Endothelial cell of umbilical vein (primary cell): ENCODE measurements at regions not wholly inside any gene's neighbourhood (a gene's known extent, or its start where the extent isn't known, plus 50 kb on each side); places are given as distances from the start of the nearest gene placed in this dataset.

Experiments used
- BruUV-seq: library from RNA; stranded (reverse); fragments of 400-500 nt; replicated peaks from 2 replicates; lab custom pipeline; 2021; lab: Mats Ljungman, UMichigan
- CTCF ChIA-PET: fragments of 300-600, 350-600 bp; sonication (Branson Sonifier 250); formaldehyde crosslinking; loops from one replicate; lab custom pipeline; 2021; ENCODE audit warnings: antibody characterized with exemption, inconsistent platforms; lab: Charles Lee
- POLR2A ChIA-PET: fragments of 300-600, 350-600 bp; sonication (Branson Sonifier 250); formaldehyde crosslinking; loops from one replicate; lab custom pipeline; 2021; ENCODE audit warnings: antibody characterized with exemption, inconsistent platforms; lab: Charles Lee
- DNase-seq: peaks from one replicate; pipeline ENCODE4 v3.0.0-alpha.2; 2011; ENCODE audit warnings: low read depth, low spot score
- FAIRE-seq: peaks from 2 replicates; lab custom pipeline; 2011; peaks lifted over from hg19 to GRCh38; lab: Jason Lieb, UNC
- H2AFZ ChIP-seq: 2 replicates; pipeline ENCODE4 v1.6.0; 2012; ENCODE audit warnings: low read depth, low read length, control low read depth, inconsistent platforms
- H3K27ac ChIP-seq: 2 replicates; pipeline ENCODE4 v1.5.1; 2011; ENCODE audit warnings: low read depth, mild to moderate bottlenecking, control low read depth, low read length, moderate library complexity; ENCODE audit not compliant: insufficient read depth
- H3K27me3 ChIP-seq, 2 experiments: 2 replicates each; pipeline versions ENCODE4 v1.6.0 to v1.6.1; 2011; ENCODE audit warnings: low read length in 2 of 2, mixed read lengths in 1 of 2; ENCODE audit not compliant: control insufficient read depth in 2 of 2, insufficient read depth in 2 of 2
- H3K36me3 ChIP-seq, 2 experiments: 2 replicates in 1 of 2; 3 replicates in 1 of 2; pipeline ENCODE4 v1.5.1; 2011; ENCODE audit warnings: low read length in 2 of 2, mild to moderate bottlenecking in 1 of 2, moderate library complexity in 1 of 2; ENCODE audit not compliant: control insufficient read depth in 2 of 2, insufficient read depth in 2 of 2; ENCODE audit errors: extremely low read depth in 1 of 2
- H3K4me1 ChIP-seq: 3 replicates; pipeline ENCODE4 v1.5.1; 2011; ENCODE audit warnings: mild to moderate bottlenecking, low read length; ENCODE audit not compliant: control insufficient read depth, insufficient read depth; ENCODE audit errors: extremely low read depth
- H3K4me2 ChIP-seq: 2 replicates; pipeline ENCODE4 v1.6.1; 2011; ENCODE audit warnings: low read length, control low read depth, mixed read lengths; ENCODE audit not compliant: insufficient read depth
- H3K4me3 ChIP-seq, 3 experiments: fragments of 200-600 bp in 1 of 3; sonication (generic), shearing (Covaris generic) in 1 of 3; replicated peaks in 1 of 3; 2 replicates each; pipeline ENCODE4 v1.5.1; 2011 to 2016; ENCODE audit warnings: control low read depth in 3 of 3, low read length in 3 of 3, mild to moderate bottlenecking in 2 of 3, inconsistent platforms in 1 of 3, low read depth in 1 of 3, moderate library complexity in 1 of 3; ENCODE audit not compliant: insufficient read depth in 1 of 3
- H3K79me2 ChIP-seq: 2 replicates; pipeline ENCODE4 v1.6.0; 2012; ENCODE audit warnings: low read length, inconsistent platforms; ENCODE audit not compliant: control insufficient read depth, insufficient read depth
- H3K9ac ChIP-seq: replicated peaks from 2 replicates; pipeline ENCODE3; 2011; ENCODE audit warnings: low read length, control low read depth; ENCODE audit not compliant: insufficient read depth; ENCODE audit errors: extremely low read depth
- H3K9me1 ChIP-seq: replicated peaks from 3 replicates; pipeline ENCODE4 v1.6.0; 2011; ENCODE audit warnings: mild to moderate bottlenecking, low read length; ENCODE audit not compliant: control insufficient read depth, insufficient read depth; ENCODE audit errors: extremely low read depth
- H3K9me3 ChIP-seq: replicated peaks from 2 replicates; pipeline ENCODE4 v1.5.1; 2012; ENCODE audit warnings: low read length, inconsistent platforms; ENCODE audit not compliant: control insufficient read depth, insufficient read depth
- H4K20me1 ChIP-seq: replicated peaks from 2 replicates; pipeline ENCODE3; 2011; ENCODE audit warnings: mild to moderate bottlenecking, low read length; ENCODE audit not compliant: control insufficient read depth, insufficient read depth; ENCODE audit errors: extremely low read depth
- EZH2 ChIP-seq: IDR thresholded peaks from 2 replicates; pipeline ENCODE4 v1.6.1; 2012; ENCODE audit warnings: borderline replicate concordance, low read depth, mild to moderate bottlenecking, moderate library complexity, low read length, inconsistent platforms; ENCODE audit not compliant: severe bottlenecking
- FOS ChIP-seq: IDR thresholded peaks from 2 replicates; pipeline ENCODE4 v1.6.1; 2011; ENCODE audit warnings: mild to moderate bottlenecking, low read length, moderate library complexity, borderline replicate concordance; ENCODE audit not compliant: insufficient read depth
- GATA2 ChIP-seq: IDR thresholded peaks from 2 replicates; pipeline ENCODE4 v1.7.0; 2011; ENCODE audit warnings: low read depth, mild to moderate bottlenecking, moderate library complexity, mixed read lengths, low read length; ENCODE audit not compliant: insufficient read length, insufficient read depth
- JUN ChIP-seq: IDR thresholded peaks from 2 replicates; pipeline ENCODE4 v1.6.1; 2011; ENCODE audit warnings: borderline replicate concordance, low read depth; ENCODE audit not compliant: insufficient read length, insufficient read depth
- MYC ChIP-seq: IDR thresholded peaks from one replicate; pipeline ENCODE4 v1.6.1; 2011; ENCODE audit warnings: mild to moderate bottlenecking, low read depth, low read length
- POLR2A ChIP-seq: IDR thresholded peaks from 2 replicates; pipeline ENCODE4 v1.6.1; 2012; ENCODE audit warnings: low read depth, mild to moderate bottlenecking, control low read depth, low read length
- POLR2AphosphoS5 ChIP-seq: IDR thresholded peaks from 2 replicates; pipeline ENCODE4 v1.6.1; 2012; ENCODE audit warnings: low read depth, mild to moderate bottlenecking, control low read depth, low read length, moderate library complexity; ENCODE audit not compliant: insufficient read depth
- dilution Hi-C: fragments of 300-500 bp; cut with MboI; formaldehyde crosslinking; loops from one replicate; pipeline ENCODE4 v1.15.0; 2019; ENCODE audit warnings: low sequenced_read_pairs; ENCODE audit not compliant: extremely low pct_ligation_motif_present
- intact Hi-C: fragments of 100-400 bp; cut with micrococcal nuclease; formaldehyde crosslinking; loops from one replicate; pipeline ENCODE4 v1.10.0; 2022
- TF ChIP-seq, protein P1 (sequence below): IDR thresholded peaks from 2 replicates; pipeline ENCODE4 v1.6.1; 2011; ENCODE audit not compliant: insufficient read depth, insufficient read length
- TF ChIP-seq, protein P2 (sequence below), 2 donors: IDR thresholded peaks; 1 replicate in 1 of 2; 2 replicates in 1 of 2; pipeline ENCODE4 v1.5.1; 2011; ENCODE audit warnings: low read length in 2 of 2, mild to moderate bottlenecking in 2 of 2, moderate library complexity in 2 of 2, control low read depth in 1 of 2, inconsistent platforms in 1 of 2, low read depth in 1 of 2; ENCODE audit not compliant: insufficient read depth in 1 of 2; ENCODE audit errors: extremely low read depth in 1 of 2

DNA sequence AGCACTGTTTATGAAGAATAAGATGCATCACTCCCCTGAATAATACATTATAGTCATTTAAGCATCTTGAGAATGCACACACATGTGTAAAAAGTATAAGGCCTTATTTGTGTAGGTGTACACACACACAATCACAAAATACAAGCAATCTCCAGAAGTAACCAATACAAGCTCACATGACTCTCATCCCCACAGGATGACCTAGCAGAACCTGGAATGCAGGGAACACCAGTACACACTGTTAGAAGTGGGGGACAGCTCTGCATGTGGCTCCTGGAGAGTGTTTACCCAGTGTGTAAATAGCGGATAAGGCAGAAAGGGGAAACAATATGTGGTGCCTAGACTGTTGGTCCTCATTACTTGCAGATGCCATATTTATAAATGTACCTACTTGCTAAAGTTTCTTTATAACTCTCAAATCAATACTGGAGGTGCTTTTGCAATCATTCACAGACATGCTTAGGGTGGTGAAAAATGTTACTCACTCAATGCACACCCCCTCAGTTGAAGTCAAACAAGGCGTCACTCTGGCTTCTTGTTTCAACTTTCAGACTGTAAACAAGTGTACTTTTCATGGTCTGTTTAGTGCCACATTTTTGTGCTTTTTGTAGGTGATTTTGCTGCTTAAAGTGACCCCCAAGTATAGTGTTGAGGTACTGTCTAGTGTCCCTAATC is 73.1 kb downstream of the MAGEB17 start:
- POLR2A ChIA-PET: no interaction called here
- intact Hi-C loops: no loop called here

DNA sequence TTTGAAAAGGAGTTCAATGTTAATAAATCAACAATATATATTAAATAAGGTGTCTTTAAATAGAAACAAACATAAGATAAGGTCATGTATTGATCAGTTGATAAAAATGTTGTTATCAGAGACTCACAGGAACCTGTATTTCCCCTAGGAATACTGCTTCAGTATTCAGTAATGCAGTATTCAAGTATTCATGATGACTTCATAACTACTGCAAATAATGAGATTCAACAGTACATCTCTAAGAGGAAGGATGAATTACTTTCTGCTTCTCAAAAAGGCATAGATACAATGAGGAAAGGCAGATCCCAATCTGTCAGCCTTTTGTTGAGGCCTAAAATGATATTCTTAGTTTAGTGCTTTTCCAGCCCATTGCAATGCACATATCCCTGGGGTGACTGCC is 73.7 kb downstream of the MAGEB17 start:
- intact Hi-C loops (no loop called here), dilution Hi-C loops (no loop called here)
- ChIA-PET POLR2A (no interaction called here), CTCF (no interaction called here)
- Histone ChIP-seq H3K36me3 (no peaks in the 10 kb centered on the region), H3K9ac (no peak overlapping the region), H2AFZ (no peak overlapping the region), H3K9me3 (no peaks in the 10 kb centered on the region), H3K27ac (no peak overlapping the region), H3K4me3 (no peak overlapping the region), H3K79me2 (no peaks in the 10 kb centered on the region), H4K20me1 (no peaks in the 10 kb centered on the region), H3K4me2 (no peak overlapping the region), H3K9me1 (no peaks in the 10 kb centered on the region), H3K4me1 (no peaks in the 10 kb centered on the region), H3K27me3 (no peaks in the 10 kb centered on the region)
- TF ChIP-seq, protein P1, sequence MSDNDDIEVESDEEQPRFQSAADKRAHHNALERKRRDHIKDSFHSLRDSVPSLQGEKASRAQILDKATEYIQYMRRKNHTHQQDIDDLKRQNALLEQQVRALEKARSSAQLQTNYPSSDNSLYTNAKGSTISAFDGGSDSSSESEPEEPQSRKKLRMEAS: no peak
- TF ChIP-seq FOS (no peak), JUN (no peak), MYC (no peak), POLR2A (no peak), GATA2 (no peak), POLR2AphosphoS5 (no peak), EZH2 (no peak)
- TF ChIP-seq, protein P2, sequence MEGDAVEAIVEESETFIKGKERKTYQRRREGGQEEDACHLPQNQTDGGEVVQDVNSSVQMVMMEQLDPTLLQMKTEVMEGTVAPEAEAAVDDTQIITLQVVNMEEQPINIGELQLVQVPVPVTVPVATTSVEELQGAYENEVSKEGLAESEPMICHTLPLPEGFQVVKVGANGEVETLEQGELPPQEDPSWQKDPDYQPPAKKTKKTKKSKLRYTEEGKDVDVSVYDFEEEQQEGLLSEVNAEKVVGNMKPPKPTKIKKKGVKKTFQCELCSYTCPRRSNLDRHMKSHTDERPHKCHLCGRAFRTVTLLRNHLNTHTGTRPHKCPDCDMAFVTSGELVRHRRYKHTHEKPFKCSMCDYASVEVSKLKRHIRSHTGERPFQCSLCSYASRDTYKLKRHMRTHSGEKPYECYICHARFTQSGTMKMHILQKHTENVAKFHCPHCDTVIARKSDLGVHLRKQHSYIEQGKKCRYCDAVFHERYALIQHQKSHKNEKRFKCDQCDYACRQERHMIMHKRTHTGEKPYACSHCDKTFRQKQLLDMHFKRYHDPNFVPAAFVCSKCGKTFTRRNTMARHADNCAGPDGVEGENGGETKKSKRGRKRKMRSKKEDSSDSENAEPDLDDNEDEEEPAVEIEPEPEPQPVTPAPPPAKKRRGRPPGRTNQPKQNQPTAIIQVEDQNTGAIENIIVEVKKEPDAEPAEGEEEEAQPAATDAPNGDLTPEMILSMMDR (IDR thresholded peaks at IDR 0.05; ENCODE audit: extremely low read depth in 1 of 2, insufficient read depth in 1 of 2, low read depth in 1 of 2, low read length in 2 of 2): no peak
- BruUV-seq: no TSS peak
- no peak for DNase-seq
- no peak for FAIRE-seq

More for the DNA sequence above, 73.1 kb downstream of the MAGEB17 start:
- Histone ChIP-seq H3K4me2 (no peak overlapping the region), H4K20me1 (no peaks in the 10 kb centered on the region), H3K9ac (no peak overlapping the region), H3K27me3 (no peaks in the 10 kb centered on the region), H3K27ac (no peak overlapping the region), H2AFZ (no peak overlapping the region), H3K79me2 (no peaks in the 10 kb centered on the region), H3K36me3 (no peaks in the 10 kb centered on the region), H3K9me1 (no peaks in the 10 kb centered on the region), H3K4me3 (no peak overlapping the region), H3K9me3 (no peaks in the 10 kb centered on the region), H3K4me1 (no peaks in the 10 kb centered on the region)
- dilution Hi-C loops: no loop called here
- CTCF ChIA-PET: no interaction called here
- FAIRE-seq: no peak
- DNase-seq: no peak
- BruUV-seq: no TSS peak
- no peak for TF ChIP-seq JUN
- TF ChIP-seq, protein P1: no peak
